ENCODE measurements at regions not wholly inside any gene's neighbourhood (a gene's known extent, or its start where the extent isn't known, plus 50 kb on each side); places are given as distances from the start of the nearest gene placed in this dataset.

DNA sequence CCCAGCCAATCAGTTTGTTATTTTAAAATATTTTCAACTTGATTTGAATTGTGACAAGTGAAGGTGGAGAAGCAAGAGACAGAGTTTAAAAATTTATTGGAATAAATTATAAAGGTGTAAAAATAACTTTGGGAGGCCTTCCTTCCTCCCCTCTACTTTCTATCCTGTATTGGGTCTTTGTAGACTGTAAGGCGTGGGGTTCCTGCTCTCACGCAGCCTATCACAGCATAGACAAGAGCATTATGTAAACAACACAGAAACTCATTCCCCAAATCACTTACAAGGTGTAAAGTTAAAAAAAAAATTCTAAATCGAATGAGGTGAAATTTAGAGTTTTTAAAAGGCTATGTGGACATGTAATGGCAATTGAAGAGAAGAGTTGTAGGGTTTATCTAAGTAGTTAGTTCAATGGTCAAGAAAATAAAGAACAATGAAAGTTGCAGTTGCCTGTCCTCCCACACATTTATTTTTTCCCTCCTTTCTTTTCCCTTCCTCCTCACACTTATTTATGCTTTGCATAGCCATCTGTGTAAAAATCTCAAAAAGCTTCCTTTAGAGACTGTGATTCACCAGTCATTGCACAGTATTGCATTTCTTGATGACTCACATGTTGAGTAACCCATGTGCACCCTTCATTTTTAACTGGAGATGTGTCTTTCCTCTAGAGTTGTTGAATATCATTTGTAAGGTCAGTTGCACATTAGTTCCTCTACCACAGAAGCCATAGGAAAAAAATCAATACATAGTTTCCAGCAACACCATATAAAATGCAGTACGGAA lies 242.2 kb downstream of the PTPRC start:
- no peak for TF ChIP-seq CTCF (IDR thresholded peaks at IDR 0.05)
- TF ChIP-seq EZH2phosphoT487 (IDR thresholded peaks at IDR 0.05) = no peak
- TF ChIP-seq EZH2 (IDR thresholded peaks at IDR 0.05) = no peak

All from neural progenitor cell (in vitro differentiated cells).